ENCODE measurements at regions not wholly inside any gene's neighbourhood (a gene's known extent, or its start where the extent isn't known, plus 50 kb on each side); places are given as distances from the start of the nearest gene placed in this dataset.
A peak's percentile ranks its signal among the peaks of the same experiment; 100 is the strongest.

DNA sequence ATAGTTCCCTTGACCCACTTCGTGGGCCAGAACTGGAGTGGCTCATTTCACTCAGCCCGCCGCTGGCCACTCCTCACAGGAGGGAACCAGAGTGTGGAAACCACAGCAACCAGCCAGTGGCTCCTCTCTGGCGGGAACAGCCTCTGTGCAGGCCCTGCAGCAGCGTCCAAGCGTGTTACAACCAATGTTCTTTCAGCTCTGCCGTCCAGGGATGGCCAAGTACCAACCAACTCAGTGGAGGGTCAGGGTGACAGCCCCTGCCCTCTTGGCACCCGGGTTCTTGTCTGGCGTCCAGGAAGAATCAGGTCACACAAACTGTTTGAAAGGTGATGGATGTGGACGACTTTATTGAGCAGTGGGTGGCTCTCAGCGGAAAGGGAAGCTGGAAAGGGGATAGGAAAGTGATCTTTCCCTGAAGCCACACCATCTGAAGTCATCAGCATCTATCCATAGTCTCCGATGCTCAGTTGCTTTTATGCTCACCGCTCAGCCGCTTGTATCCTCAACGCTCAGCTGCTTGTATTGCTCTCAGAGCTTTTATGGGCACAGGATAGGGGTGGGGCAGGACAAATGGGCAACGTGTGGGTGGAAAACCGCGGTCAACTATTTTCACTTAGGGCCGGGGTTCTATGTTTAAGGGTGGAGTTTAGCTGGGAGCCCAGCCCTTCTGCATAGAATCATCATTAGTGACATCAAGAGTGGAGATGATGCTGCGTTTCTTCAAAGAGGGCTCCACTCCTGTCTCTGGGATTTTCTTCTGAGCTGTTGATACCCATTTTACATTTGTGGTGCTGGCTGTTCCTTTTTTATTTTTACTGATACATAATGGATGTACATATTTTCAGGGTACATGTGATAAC, 250.2 kb downstream of the RRAGC start:
- no peak for DNase-seq (ENCODE audit: extremely low read depth, low read depth)
- no peak overlapping the region for H3K4me3 ChIP-seq (replicated peaks; ENCODE audit: low read depth, low read length)
- TF ChIP-seq, protein P1, sequence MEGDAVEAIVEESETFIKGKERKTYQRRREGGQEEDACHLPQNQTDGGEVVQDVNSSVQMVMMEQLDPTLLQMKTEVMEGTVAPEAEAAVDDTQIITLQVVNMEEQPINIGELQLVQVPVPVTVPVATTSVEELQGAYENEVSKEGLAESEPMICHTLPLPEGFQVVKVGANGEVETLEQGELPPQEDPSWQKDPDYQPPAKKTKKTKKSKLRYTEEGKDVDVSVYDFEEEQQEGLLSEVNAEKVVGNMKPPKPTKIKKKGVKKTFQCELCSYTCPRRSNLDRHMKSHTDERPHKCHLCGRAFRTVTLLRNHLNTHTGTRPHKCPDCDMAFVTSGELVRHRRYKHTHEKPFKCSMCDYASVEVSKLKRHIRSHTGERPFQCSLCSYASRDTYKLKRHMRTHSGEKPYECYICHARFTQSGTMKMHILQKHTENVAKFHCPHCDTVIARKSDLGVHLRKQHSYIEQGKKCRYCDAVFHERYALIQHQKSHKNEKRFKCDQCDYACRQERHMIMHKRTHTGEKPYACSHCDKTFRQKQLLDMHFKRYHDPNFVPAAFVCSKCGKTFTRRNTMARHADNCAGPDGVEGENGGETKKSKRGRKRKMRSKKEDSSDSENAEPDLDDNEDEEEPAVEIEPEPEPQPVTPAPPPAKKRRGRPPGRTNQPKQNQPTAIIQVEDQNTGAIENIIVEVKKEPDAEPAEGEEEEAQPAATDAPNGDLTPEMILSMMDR (IDR thresholded peaks at IDR 0.05; ENCODE audit: low read depth, low read length, missing control alignments), result no peak

DNA sequence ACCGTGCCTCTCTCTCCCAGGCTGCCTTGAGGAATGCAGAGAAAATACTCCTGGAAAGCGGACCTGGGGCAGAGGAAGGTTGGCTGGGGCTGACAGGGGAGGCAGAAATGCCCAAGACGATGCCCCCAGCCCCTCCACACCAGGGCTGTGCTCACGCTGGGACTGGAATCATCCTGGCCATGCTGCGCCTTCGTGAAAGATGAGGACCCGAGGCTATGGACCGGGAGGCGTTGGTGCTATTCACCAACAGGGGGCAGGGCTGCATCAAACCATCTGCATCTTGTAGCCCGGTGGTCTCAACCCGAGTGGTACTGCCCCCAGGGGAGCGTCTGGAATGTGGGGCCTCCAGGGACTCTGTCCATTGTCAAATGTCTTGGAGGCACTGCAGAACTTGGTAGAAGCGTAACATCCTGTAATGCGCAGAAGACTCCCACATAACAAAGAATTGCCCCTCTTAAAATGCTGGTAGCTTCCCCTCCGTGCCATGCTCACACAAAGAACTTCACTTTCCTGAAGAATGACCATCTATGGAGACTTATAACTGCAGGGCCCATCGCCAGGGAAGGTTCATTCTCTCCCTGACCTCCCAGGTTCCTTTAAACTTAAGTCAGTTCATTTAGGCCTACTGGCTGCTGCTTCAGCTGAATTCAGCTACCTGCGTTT, 251.2 kb downstream of the RRAGC start:
- TF ChIP-seq, protein P1 (IDR thresholded peaks at IDR 0.05; ENCODE audit: low read depth, low read length, missing control alignments), result peak; percentile 42

DNA sequence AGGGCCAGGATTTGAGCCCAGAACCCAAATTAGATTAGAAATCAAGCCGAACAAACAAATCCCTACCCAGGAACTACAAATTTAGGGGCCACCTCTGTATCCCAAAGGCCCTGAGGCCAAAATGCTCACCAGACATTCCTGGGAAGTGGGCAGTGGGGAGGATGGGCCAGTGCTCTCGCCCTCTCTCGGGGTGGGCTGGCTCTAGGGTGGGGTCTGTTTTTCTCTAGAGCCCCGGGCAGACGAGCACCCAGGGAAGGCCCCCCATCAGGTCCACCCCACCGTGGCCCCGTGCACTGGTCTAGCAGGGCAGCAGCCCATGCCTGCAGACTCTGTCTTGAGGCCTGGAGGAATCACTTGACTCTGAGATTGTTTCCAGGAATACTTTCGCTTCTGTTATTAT, 252.0 kb downstream of the RRAGC start:
- no peak for DNase-seq (ENCODE audit: extremely low read depth, low read depth)
- TF ChIP-seq, protein P1 (IDR thresholded peaks at IDR 0.05; ENCODE audit: low read depth, low read length, missing control alignments), result no peak
- H3K4me3 ChIP-seq (replicated peaks; ENCODE audit: low read depth, low read length), result no peak overlapping the region

More for the DNA sequence above, 251.2 kb downstream of the RRAGC start:
- DNase-seq (ENCODE audit: extremely low read depth, low read depth), result no peak
- H3K4me3 ChIP-seq (replicated peaks; ENCODE audit: low read depth, low read length), result no peak overlapping the region

DNA sequence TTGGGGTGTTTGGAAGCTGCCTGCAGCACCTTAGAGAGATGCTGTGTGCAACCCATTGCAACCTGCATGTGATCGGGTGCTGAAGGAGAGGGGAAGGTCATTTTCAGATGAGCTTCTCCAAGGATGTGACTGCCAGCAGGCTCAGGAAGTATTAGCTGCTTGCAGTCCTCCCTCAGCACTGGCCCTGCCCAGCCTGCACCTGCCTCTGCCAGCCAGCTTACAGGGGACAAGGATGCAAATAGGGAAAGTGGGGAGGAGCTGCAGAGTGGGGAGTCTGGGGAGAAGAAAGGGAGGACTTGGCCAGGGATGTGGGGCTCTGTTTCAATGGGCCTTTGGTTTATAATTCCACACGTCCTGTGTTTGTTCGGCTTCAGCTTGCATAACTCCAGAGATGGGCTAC, 254.5 kb downstream of the RRAGC start:
- no peak overlapping the region for H3K4me3 ChIP-seq (replicated peaks; ENCODE audit: low read depth, low read length)
- TF ChIP-seq, protein P1 (IDR thresholded peaks at IDR 0.05; ENCODE audit: low read depth, low read length, missing control alignments), result no peak
- no peak for DNase-seq (ENCODE audit: extremely low read depth, low read depth)

DNA sequence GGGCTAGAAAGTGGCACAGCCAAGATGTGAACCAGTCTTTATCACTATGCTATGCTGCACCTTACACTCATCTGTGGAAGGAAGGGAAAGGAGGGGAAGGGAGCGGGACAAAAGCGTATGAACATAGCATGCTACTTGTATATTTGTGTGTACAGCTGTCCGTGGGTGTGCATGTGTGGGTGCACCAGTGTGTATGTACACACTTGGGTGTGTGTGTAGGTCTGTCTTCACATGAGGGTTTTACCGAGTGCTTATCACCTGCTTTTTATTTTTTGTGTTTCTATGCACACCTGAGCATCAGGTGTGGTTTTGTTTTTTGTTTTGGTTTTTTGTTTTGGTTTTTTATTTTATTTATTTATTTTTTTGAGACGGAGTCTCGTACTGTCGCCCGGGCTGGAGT, 255.7 kb downstream of the RRAGC start:
- no peak for DNase-seq (ENCODE audit: extremely low read depth, low read depth)
- TF ChIP-seq, protein P1 (IDR thresholded peaks at IDR 0.05; ENCODE audit: low read depth, low read length, missing control alignments), result no peak
- H3K4me3 ChIP-seq (replicated peaks; ENCODE audit: low read depth, low read length), result no peak overlapping the region

DNA sequence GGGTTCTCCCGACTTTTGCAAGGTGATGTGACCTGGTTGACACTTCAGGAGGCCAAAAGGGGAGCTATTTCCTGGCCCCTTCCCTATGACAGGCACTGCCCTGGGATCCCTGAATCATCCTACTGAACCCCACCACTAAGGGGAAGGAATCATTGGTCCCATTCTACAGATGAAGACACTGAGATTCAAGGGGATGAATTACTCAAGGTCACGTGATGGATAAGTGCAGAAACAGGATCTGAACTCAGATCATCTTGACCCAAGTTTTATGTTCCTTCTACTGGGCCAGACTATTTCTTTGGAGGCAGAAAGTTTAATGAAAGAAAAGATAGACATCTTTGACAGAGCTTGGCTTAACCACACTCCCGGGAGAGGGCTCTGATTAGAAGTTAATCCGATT, 258.7 kb downstream of the RRAGC start:
- TF ChIP-seq, protein P1 (IDR thresholded peaks at IDR 0.05; ENCODE audit: low read depth, low read length, missing control alignments), result no peak
- no peak overlapping the region for H3K4me3 ChIP-seq (replicated peaks; ENCODE audit: low read depth, low read length)
- DNase-seq (ENCODE audit: extremely low read depth, low read depth), result no peak
